Stimulated activated naive B cell treated with anti-CD40 and anti-IgM and Interleukin-4, amounts not matched to agents 10 μg/mL and 1 μg/mL and 100 μg/mL, for 72 hours (primary cell): ENCODE measurements at regions not wholly inside any gene's neighbourhood (a gene's known extent, or its start where the extent isn't known, plus 50 kb on each side); places are given as distances from the start of the nearest gene placed in this dataset.
A peak's percentile ranks its signal among the peaks of the same experiment; 100 is the strongest.

Experiments
- ATAC-seq, 2 donors: fragments of 150-1000 bp; cut with Tn5 transposase; replicated peaks; 2 replicates each; pipeline ENCODE4 v1.10.0; 2021; ENCODE audit warnings: moderate library complexity in 1 of 2
- DNase-seq: peaks from one replicate; pipeline ENCODE4 v3.0.0; 2021
- H3K27ac Mint-ChIP-seq: one replicate; pipeline ENCODE4 v1.8.0; 2022; ENCODE audit warnings: mild to moderate bottlenecking, mixed read lengths
- H3K27me3 Mint-ChIP-seq, 2 donors: one replicate each; pipeline ENCODE4 v1.8.0; 2022; ENCODE audit warnings: mixed read lengths in 2 of 2
- H3K36me3 Mint-ChIP-seq, 2 donors: one replicate each; pipeline ENCODE4 v1.8.0; 2022; ENCODE audit warnings: mixed read lengths in 2 of 2, mild to moderate bottlenecking in 1 of 2
- H3K4me1 Mint-ChIP-seq, 2 donors: one replicate each; pipeline ENCODE4 v1.8.0; 2022; ENCODE audit warnings: mixed read lengths in 2 of 2, mild to moderate bottlenecking in 1 of 2
- H3K4me3 Mint-ChIP-seq, 2 donors: one replicate each; pipeline ENCODE4 v1.8.0; 2022; ENCODE audit warnings: mild to moderate bottlenecking in 2 of 2, mixed read lengths in 2 of 2, moderate library complexity in 1 of 2
- H3K9me3 Mint-ChIP-seq, 2 donors: one replicate each; pipeline ENCODE4 v1.8.0; 2022; ENCODE audit warnings: mixed read lengths in 2 of 2, mild to moderate bottlenecking in 1 of 2

DNA sequence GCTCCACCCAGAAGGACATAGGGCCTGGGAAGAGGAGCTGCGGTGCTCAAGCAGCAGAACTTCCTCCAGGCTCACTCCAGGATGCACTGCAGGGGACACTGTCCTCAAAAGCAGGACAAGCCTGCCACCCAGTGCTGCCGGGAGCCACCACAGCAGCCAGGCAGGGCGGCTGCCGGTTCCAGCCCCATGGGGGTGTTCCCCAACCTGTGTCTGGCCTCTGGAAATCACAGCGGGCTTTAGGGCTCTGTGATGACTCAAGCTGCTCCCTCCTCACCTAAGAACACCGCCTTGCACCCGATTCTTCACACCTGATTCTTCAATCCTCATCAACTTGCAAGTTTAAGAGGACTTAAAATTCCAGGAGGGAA lies 71.9 kb upstream of the SLC6A11 start:
- Mint-ChIP-seq H3K36me3 (no peaks in the 10 kb centered on the region), H3K4me1 (peaks cover 0 to 4% of the 10 kb centered on the region in 2 donors), H3K9me3 (no peaks in the 10 kb centered on the region), H3K27ac (no peak overlapping the region), H3K4me3 (no peak overlapping the region), H3K27me3 (peaks cover 37 to 54% of the 10 kb centered on the region in 2 donors)
- no peak for DNase-seq
- peak; percentile 54 to 74 for ATAC-seq

DNA sequence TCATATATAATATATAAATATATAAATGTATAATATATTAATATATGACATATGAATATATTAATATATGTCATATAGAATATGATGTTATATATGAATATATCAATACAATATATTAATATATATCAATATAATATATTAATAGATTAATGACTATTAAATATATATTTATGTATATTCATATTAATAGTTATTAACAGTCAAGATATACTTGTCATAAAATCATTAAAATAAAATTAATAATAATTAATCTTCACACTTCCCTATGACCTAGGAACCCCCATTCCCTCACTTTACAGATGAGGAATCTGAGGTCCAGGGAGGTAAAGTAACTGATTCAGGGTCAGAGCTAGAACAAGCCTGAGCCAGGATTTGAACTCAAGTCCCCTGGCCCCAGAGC lies 70.6 kb upstream of the SLC6A11 start:
- no peak for DNase-seq
- H3K4me1 Mint-ChIP-seq, result no peaks in the 10 kb centered on the region
- H3K36me3 Mint-ChIP-seq, result no peaks in the 10 kb centered on the region
- H3K9me3 Mint-ChIP-seq, result no peaks in the 10 kb centered on the region
- H3K4me3 Mint-ChIP-seq, result no peak overlapping the region
- ATAC-seq, result no peak
- peaks cover 28 to 46% of the 10 kb centered on the region in 2 donors for H3K27me3 Mint-ChIP-seq
- H3K27ac Mint-ChIP-seq, result no peak overlapping the region

DNA sequence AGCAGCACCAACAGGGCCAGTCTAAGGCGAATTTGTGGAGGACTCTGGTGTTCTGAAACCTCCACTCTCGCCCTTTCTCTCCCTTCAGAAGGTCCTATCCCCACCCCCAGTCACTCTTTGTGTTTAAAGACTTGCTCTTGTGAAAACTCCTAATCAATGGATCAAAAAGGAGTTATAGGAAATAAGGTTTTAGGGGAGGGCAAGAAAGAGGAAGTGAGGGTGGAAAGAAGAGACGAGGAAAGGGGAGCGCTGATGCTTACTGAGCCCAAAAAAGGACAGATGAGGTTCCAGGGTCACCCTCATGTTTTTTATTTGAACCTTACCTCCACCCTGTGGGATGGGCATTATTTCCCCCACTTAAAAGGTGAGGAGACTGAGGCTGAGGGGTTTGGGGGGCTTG lies 70.0 kb upstream of the SLC6A11 start:
- Mint-ChIP-seq H3K4me3 (no peak overlapping the region), H3K27ac (no peak overlapping the region), H3K4me1 (no peaks in the 10 kb centered on the region), H3K36me3 (no peaks in the 10 kb centered on the region), H3K27me3 (peaks cover 22 to 40% of the 10 kb centered on the region in 2 donors), H3K9me3 (no peaks in the 10 kb centered on the region)
- no peak for DNase-seq
- ATAC-seq, result no peak

DNA sequence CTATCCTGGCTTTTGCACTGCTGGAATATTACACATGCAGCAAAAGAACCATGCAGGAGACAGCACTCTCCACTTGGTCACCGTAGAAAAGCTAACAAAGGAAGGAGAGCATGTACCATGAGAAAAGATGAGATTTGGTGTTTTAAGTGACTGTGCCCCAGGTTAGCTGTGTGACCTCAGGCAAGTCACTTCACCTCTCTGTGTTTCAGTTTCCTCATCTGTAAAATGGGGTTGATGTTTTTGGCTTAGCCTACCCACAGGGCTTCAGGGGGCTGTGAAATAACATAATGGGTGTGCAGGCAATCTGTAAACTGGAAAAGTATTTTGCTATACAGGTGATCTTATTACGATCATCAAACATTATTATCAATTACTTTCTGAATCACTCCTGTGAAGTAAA lies 69.3 kb upstream of the SLC6A11 start:
- no peaks in the 10 kb centered on the region for H3K9me3 Mint-ChIP-seq
- no peak for DNase-seq
- ATAC-seq, result no peak
- H3K4me3 Mint-ChIP-seq, result no peak overlapping the region
- H3K4me1 Mint-ChIP-seq, result no peaks in the 10 kb centered on the region
- H3K27me3 Mint-ChIP-seq, result peaks cover 20 to 38% of the 10 kb centered on the region in 2 donors
- H3K36me3 Mint-ChIP-seq, result no peaks in the 10 kb centered on the region
- no peak overlapping the region for H3K27ac Mint-ChIP-seq

DNA sequence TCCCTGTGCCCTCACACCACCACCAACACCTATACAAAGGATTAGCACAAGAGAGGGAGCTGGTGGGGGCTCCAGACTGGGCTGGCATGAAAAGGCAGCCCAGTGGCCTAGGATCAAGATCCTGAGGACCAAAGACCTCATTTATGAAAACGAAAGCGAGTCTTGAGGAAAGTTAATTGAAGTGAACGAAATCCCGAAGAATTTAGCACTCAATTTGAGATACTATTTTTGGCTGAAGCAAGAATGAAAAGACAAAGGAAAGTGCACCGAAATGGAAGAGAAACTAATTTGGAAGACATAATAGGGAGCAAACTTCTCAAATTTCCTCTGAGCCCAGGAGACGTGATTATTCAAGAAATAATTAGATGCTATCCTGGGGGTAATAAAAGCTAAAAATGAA lies 68.7 kb upstream of the SLC6A11 start:
- Mint-ChIP-seq H3K27ac (no peak overlapping the region), H3K36me3 (no peaks in the 10 kb centered on the region)

DNA sequence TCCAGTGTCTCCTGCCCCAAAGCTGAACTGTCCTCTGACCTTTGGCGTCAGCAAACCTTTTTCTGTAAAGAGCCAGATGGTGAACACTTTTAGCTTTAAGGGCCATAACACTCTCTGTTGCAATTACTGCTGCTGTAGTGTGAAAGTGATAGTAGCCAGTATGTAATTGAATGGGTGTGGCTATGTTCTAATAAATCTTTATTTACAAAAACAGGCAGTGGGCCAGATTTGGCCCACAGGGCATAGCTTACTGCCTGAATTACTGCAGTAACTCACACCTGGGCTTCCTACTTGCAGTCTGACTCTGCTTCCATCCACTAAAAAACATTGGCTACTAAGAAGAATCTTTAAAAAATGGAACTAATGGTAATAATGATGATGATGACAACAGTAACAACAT lies 68.0 kb upstream of the SLC6A11 start:
- ATAC-seq (no peak), DNase-seq (no peak)
- H3K4me3 Mint-ChIP-seq, result no peak overlapping the region
- H3K27ac Mint-ChIP-seq, result no peak overlapping the region
- H3K4me1 Mint-ChIP-seq, result no peaks in the 10 kb centered on the region
- peaks cover 19 to 33% of the 10 kb centered on the region in 2 donors for H3K27me3 Mint-ChIP-seq
- H3K36me3 Mint-ChIP-seq, result no peaks in the 10 kb centered on the region
- H3K9me3 Mint-ChIP-seq, result no peaks in the 10 kb centered on the region

More for the DNA sequence above, 68.7 kb upstream of the SLC6A11 start:
- no peaks in the 10 kb centered on the region for H3K9me3 Mint-ChIP-seq
- no peak for DNase-seq
- ATAC-seq, result no peak
- no peak overlapping the region for H3K4me3 Mint-ChIP-seq
- no peaks in the 10 kb centered on the region for H3K4me1 Mint-ChIP-seq
- peaks cover 20 to 35% of the 10 kb centered on the region in 2 donors for H3K27me3 Mint-ChIP-seq

DNA sequence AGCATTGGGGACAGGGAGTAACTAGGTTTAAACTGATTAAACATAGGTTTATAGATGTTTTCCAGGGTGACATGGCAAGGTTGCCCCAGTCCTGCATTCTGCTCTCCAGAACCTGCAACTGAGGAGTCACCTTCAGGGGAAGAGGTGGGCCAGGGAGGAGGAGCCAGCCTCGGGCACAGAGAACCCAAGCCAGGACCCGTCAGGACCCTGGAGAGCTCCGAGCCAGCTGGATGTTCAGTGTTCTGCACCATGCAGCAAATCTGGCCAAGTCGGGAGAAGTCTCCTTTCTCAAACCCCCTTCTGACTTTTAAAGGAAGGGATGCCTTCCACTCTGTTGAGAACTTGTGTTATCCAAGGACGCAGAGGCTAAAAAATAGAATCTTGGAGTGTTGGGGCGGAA lies 62.1 kb upstream of the SLC6A11 start:
- Mint-ChIP-seq H3K27me3 (peaks cover 35 to 41% of the 10 kb centered on the region in 2 donors), H3K9me3 (no peaks in the 10 kb centered on the region), H3K4me3 (no peak overlapping the region), H3K36me3 (no peaks in the 10 kb centered on the region), H3K27ac (no peak overlapping the region), H3K4me1 (peaks cover 0 to 2% of the 10 kb centered on the region in 2 donors)
- no peak for ATAC-seq
- DNase-seq, result no peak

DNA sequence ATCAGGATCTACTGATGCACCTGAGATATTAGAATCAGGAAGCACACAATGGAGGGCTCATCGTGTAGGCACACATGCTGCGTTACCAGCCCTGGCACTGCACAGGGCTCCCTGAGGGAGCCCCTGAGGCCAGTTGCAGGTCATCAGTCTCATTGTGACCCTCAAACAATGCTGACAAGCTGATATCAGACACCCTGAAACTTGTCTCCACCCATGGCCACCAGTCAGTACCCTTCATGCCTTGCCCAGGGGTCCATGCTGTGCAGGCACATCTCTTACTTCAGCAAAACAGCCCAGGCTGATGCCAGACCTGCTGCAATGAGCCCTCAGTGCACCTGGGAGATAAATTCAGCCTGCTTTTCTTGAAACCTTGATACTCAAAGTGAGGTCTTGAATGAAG lies 59.5 kb upstream of the SLC6A11 start:
- H3K36me3 Mint-ChIP-seq, result no peaks in the 10 kb centered on the region
- no peak overlapping the region for H3K27ac Mint-ChIP-seq
- no peak for DNase-seq
- peaks cover 0 to 2% of the 10 kb centered on the region in 2 donors for H3K4me1 Mint-ChIP-seq
- peaks cover 44 to 51% of the 10 kb centered on the region in 2 donors for H3K27me3 Mint-ChIP-seq
- ATAC-seq, result no peak
- H3K4me3 Mint-ChIP-seq, result no peak overlapping the region
- no peaks in the 10 kb centered on the region for H3K9me3 Mint-ChIP-seq

DNA sequence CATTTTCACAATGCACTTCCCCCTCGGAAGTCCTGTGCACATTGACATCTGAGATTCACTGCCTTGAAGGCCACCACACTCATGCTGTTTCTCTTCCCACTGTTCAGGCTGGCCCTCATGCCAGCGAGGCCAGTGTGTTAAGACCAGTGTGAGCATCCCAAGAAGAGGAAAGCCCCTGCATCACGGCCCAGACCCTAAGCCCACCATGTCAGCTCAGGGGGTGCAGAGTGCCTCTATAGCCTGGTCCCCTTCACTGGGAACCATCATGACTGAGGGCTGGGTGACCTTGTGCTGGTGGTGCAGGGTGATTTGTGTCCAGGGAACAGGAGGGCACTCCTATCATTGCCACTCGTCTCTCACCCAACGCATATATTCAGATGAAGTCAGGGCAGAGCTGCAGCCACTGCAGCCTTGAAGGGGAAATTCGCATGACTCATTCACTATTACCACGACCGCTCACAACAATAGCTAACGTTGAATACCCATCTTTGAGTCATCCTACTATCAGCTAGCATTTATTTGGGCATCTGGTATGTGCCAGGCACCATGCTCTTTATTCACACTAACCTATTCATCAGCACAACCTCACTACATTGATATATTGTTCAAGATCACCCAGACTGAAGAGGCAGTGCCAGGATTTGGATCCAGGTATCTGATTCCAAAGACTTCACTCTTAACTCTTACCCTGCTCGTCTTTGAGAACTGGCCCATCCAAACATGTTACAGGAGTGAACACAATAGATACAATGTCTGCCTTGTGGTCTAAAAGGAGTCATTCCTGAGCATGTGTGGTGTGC lies 58.8 kb upstream of the SLC6A11 start:
- Mint-ChIP-seq H3K4me1 (peaks cover 0 to 2% of the 10 kb centered on the region in 2 donors), H3K4me3 (no peak overlapping the region), H3K9me3 (no peaks in the 10 kb centered on the region), H3K27ac (no peak overlapping the region), H3K27me3 (peaks cover 44 to 57% of the 10 kb centered on the region in 2 donors), H3K36me3 (no peaks in the 10 kb centered on the region)
- no peak for DNase-seq
- peak; percentile 35 to 70 for ATAC-seq

DNA sequence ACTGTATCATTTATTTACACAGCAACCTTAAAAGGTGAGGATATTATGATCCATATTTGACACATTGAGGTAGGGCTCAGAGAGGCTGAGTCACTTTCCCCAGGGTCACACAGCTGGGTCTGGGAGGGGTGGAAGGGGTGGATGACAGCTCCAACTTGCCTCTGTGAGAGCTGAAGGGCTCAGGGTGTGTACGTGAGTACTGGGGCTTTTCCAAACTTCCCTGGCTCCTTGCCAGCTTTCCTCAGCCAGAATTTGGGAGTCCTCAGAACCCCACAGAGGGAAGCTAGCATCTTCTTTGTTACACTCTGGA lies 58.3 kb upstream of the SLC6A11 start:
- DNase-seq, result no peak
- no peaks in the 10 kb centered on the region for H3K36me3 Mint-ChIP-seq
- peaks cover 0 to 2% of the 10 kb centered on the region in 2 donors for H3K4me1 Mint-ChIP-seq
- no peak overlapping the region for H3K4me3 Mint-ChIP-seq
- H3K27me3 Mint-ChIP-seq, result peaks cover 42 to 60% of the 10 kb centered on the region in 2 donors
- no peaks in the 10 kb centered on the region for H3K9me3 Mint-ChIP-seq
- peak in 1 of 2 donors; percentile 18 for ATAC-seq
- H3K27ac Mint-ChIP-seq, result no peak overlapping the region

DNA sequence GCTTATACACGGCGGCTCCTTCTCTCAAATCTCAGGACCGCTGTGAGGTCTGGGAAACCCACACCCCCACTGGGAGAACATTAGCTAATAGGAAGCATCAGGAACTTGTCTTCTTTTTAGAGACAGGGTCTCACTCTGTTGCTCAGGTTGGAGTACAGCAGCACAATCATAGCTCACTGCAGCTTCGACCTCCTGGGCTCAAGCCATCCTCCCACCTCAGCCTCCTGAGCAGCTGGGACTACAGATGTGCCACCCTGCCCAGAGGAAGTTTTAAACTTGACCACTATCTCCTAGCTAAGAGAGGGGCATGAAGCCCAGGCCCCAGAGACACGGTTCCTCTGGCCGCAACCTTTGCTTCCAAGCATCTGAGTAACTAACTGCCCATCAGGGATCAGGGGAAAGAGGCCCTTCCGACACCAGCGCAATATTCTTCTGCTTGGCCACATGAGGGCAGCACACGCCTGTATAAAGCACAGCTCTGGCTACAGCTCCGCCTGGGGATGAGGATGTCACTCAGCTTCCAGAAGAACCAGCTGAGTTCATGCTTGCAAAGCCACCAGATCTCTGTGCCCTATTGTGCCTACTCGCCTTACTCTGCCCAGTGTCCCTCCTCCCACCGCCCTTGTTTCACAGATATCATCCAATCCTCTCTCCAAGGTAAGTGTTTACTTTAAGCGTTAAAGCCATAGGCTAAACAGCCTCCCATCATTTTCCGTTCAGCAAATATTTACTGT lies 57.6 kb upstream of the SLC6A11 start:
- ATAC-seq (peak; percentile 89 to 90), DNase-seq (peak; percentile 39)
- H3K4me1 Mint-ChIP-seq, result peaks cover 0 to 2% of the 10 kb centered on the region in 2 donors
- H3K27ac Mint-ChIP-seq, result no peak overlapping the region
- H3K36me3 Mint-ChIP-seq, result no peaks in the 10 kb centered on the region
- H3K9me3 Mint-ChIP-seq, result no peaks in the 10 kb centered on the region
- H3K4me3 Mint-ChIP-seq, result no peak overlapping the region
- peaks cover 40 to 60% of the 10 kb centered on the region in 2 donors for H3K27me3 Mint-ChIP-seq

DNA sequence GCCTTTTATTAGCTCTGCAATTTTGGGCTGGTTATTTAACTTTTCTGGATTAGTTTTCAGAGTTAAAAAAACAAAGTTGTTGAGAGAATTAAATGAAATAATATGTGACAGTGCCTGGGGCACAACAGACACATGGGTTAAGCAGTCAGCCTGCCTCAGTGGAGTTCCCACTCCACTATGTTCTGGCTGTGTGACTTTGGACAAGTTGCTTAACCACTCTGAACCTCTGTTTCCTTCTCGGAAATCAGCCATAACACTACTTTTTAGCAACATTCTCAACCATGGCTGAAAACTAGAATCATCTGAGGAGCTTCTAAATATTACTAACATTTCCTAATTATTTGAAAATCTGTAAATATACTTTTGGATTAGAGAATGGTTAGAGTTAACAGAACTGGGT lies 56.5 kb upstream of the SLC6A11 start:
- Mint-ChIP-seq H3K27me3 (peaks cover 40 to 59% of the 10 kb centered on the region in 2 donors), H3K9me3 (no peaks in the 10 kb centered on the region), H3K36me3 (no peaks in the 10 kb centered on the region), H3K4me3 (no peak overlapping the region), H3K4me1 (peaks cover 0 to 2% of the 10 kb centered on the region in 2 donors), H3K27ac (no peak overlapping the region)
- DNase-seq, result no peak
- ATAC-seq, result no peak

DNA sequence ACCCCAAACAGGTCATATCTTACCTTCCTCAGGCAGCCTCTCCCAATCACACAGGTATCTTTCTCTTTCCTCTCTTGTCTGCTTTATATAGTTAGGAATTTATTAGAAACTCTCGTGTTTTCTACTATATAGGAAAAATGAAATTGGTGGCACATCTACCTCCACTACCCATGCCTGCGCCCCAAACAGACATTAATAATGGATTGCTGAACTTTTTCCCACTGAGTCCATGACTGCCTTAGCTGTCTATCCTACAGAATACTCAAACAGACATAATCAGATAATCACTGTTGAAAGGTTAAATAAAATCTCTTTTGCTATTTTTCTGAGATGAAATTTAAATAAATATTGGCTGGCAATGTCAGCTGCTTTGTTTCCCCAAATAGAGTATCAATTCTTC lies 55.8 kb upstream of the SLC6A11 start:
- DNase-seq (no peak), ATAC-seq (no peak)
- Mint-ChIP-seq H3K27me3 (peaks cover 37 to 52% of the 10 kb centered on the region in 2 donors), H3K4me1 (peaks cover 0 to 2% of the 10 kb centered on the region in 2 donors), H3K36me3 (no peaks in the 10 kb centered on the region), H3K4me3 (no peak overlapping the region), H3K9me3 (no peaks in the 10 kb centered on the region), H3K27ac (no peak overlapping the region)

DNA sequence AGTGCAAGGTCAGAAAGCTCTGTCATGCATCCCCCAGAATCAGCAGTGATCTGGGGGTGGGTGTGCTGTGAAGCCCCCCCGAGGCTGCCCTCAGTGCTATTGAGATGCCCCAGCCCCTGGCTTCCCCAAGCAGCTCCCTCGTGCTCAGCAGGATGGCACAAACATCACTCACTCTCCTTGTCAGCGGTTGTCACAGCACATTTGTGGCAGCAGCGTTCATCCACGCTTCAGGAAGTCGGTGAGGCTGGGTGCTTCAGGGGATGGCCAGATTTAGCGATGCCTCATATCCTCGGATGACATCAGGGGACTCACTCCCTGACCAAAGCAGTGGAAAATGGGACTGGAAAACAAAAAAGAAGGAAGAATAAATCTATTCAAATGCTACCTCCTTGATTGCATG lies 54.4 kb upstream of the SLC6A11 start:
- Mint-ChIP-seq H3K36me3 (no peaks in the 10 kb centered on the region), H3K4me3 (no peak overlapping the region), H3K4me1 (peaks cover 0 to 2% of the 10 kb centered on the region in 2 donors), H3K27me3 (peaks cover 42 to 52% of the 10 kb centered on the region in 2 donors), H3K27ac (no peak overlapping the region), H3K9me3 (no peaks in the 10 kb centered on the region)
- no peak for ATAC-seq
- DNase-seq, result no peak

DNA sequence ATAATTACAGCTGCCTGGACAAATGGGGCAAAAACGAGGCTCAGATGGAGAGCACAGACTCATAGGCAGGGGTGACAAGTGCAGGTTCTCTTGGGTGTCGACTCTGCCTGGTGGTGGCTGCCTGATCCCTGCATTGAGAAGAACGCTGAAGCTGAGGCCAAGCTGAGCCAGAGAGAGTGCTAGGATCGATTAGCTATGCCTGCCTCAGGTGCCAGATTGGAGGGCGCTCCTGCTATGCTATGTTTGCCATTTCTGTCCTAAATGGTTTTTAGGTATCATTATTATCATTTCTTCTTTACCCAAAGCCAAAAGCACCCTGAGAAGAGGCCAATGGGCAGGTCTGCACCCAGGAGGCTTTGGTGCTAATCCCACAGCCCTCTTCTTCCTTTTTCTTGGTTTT lies 53.9 kb upstream of the SLC6A11 start:
- peaks cover 41 to 52% of the 10 kb centered on the region in 2 donors for H3K27me3 Mint-ChIP-seq
- no peak overlapping the region for H3K27ac Mint-ChIP-seq
- H3K4me1 Mint-ChIP-seq, result no peaks in the 10 kb centered on the region
- no peaks in the 10 kb centered on the region for H3K36me3 Mint-ChIP-seq
- H3K9me3 Mint-ChIP-seq, result no peaks in the 10 kb centered on the region
- no peak overlapping the region for H3K4me3 Mint-ChIP-seq
- no peak for DNase-seq
- no peak for ATAC-seq
